Prostate gland (tissue), 2 donors: ENCODE measurements at regions not wholly inside any gene's neighbourhood (a gene's known extent, or its start where the extent isn't known, plus 50 kb on each side); places are given as distances from the start of the nearest gene placed in this dataset.

Experiments
- DNase-seq: peaks from one replicate; pipeline ENCODE4 v3.0.0-alpha.2; 2019; ENCODE audit warnings: low spot score
- H3K27ac ChIP-seq, 2 donors: fragments of 200-600 bp; sonication (generic); 2 replicates each; pipeline ENCODE4 v1.5.1; 2017 to 2019
- H3K27me3 ChIP-seq: fragments of 200-600 bp; sonication (generic); replicated peaks from 2 replicates; pipeline ENCODE4 v1.5.1; 2019; ENCODE audit not compliant: insufficient read depth
- H3K36me3 ChIP-seq, 2 donors: fragments of 200-600 bp; sonication (generic); 1 replicate in 1 of 2; 2 replicates in 1 of 2; pipeline versions ENCODE4 v1.5.1 to v1.8.1; 2017 to 2019
- H3K4me1 ChIP-seq: fragments of 200-600 bp; sonication (generic); replicated peaks from 2 replicates; pipeline ENCODE4 v1.5.1; 2019
- H3K4me3 ChIP-seq, 2 donors: fragments of 200-600 bp; sonication (generic); 2 replicates each; pipeline ENCODE4 v1.5.1; 2017 to 2019
- H3K9me3 ChIP-seq: fragments of 200-600 bp; sonication (generic); 2 replicates; pipeline ENCODE4 v1.5.1; 2017
- POLR2A ChIP-seq: fragments of 450-650 bp; IDR thresholded peaks from one replicate; pipeline ENCODE4 v1.6.1; 2016; ENCODE audit warnings: antibody characterized with exemption, mild to moderate bottlenecking
- POLR2AphosphoS5 ChIP-seq: sonication (generic); formaldehyde crosslinking; IDR thresholded peaks from one replicate; pipeline ENCODE4 v1.6.1; 2017; ENCODE audit warnings: antibody characterized with exemption
- WGBS: methylation state at CpG from one replicate; pipeline ENCODE4 v1.1.5; 2018; 5-methylcytosine and 5-hydroxymethylcytosine counted together
- intact Hi-C: fragments of 100-400 bp; cut with DNase I; formaldehyde crosslinking; loops from one replicate; pipeline ENCODE4 v1.14.2; 2022
- TF ChIP-seq, protein P1 (sequence below), 4 experiments: fragments of 200-600 bp in 2 of 4; fragments of 450-650 bp in 2 of 4; sonication (generic) in 2 of 4; IDR thresholded peaks; 1 replicate in 3 of 4; 2 replicates in 1 of 4; pipeline ENCODE4 v1.5.1; 2016 to 2019; ENCODE audit warnings: antibody characterized with exemption in 4 of 4, mild to moderate bottlenecking in 2 of 4, moderate library complexity in 2 of 4

GRCh38 chr18:24628326-24628725, 167.9 kb downstream of the HRH4 start:
- no peaks in the 10 kb centered on the region for H3K4me1 ChIP-seq
- DNase-seq, result no peak
- H3K9me3 ChIP-seq, result no peaks in the 10 kb centered on the region
- no peak overlapping the region for H3K4me3 ChIP-seq
- H3K27me3 ChIP-seq, result no peaks in the 10 kb centered on the region
- intact Hi-C loops, result no loop called here
- TF ChIP-seq, protein P1, sequence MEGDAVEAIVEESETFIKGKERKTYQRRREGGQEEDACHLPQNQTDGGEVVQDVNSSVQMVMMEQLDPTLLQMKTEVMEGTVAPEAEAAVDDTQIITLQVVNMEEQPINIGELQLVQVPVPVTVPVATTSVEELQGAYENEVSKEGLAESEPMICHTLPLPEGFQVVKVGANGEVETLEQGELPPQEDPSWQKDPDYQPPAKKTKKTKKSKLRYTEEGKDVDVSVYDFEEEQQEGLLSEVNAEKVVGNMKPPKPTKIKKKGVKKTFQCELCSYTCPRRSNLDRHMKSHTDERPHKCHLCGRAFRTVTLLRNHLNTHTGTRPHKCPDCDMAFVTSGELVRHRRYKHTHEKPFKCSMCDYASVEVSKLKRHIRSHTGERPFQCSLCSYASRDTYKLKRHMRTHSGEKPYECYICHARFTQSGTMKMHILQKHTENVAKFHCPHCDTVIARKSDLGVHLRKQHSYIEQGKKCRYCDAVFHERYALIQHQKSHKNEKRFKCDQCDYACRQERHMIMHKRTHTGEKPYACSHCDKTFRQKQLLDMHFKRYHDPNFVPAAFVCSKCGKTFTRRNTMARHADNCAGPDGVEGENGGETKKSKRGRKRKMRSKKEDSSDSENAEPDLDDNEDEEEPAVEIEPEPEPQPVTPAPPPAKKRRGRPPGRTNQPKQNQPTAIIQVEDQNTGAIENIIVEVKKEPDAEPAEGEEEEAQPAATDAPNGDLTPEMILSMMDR (IDR thresholded peaks at IDR 0.05), result no peak
- no peak for TF ChIP-seq POLR2A
- no peak for TF ChIP-seq POLR2AphosphoS5
- 76% methylated on average over 1 of the region's 1 CpG for WGBS
- H3K36me3 ChIP-seq, result no peaks in the 10 kb centered on the region
- no peak overlapping the region for H3K27ac ChIP-seq

- 57% methylated on average over 3 of the region's 3 CpGs for WGBS
- H3K4me1 ChIP-seq, result no peaks in the 10 kb centered on the region
- H3K27ac ChIP-seq, result no peak overlapping the region
- H3K27me3 ChIP-seq, result no peaks in the 10 kb centered on the region
- no peak for DNase-seq
- H3K9me3 ChIP-seq, result no peaks in the 10 kb centered on the region
- H3K4me3 ChIP-seq, result no peak overlapping the region
- TF ChIP-seq, protein P1 (IDR thresholded peaks at IDR 0.05), result no peak
- TF ChIP-seq POLR2AphosphoS5 (no peak), POLR2A (no peak)
- intact Hi-C loops, result no loop called here
- no peaks in the 10 kb centered on the region for H3K36me3 ChIP-seq
Measured at GRCh38 chr18:24629921-24630320, 169.5 kb downstream of the HRH4 start.

GRCh38 chr18:24630346-24630880, 170.0 kb downstream of the HRH4 start:
- Histone ChIP-seq H3K36me3 (no peaks in the 10 kb centered on the region), H3K27me3 (no peaks in the 10 kb centered on the region), H3K27ac (no peak overlapping the region), H3K9me3 (no peaks in the 10 kb centered on the region), H3K4me1 (no peaks in the 10 kb centered on the region), H3K4me3 (no peak overlapping the region)
- DNase-seq, result no peak
- intact Hi-C loops, result no loop called here
- 62% methylated on average over 10 of the region's 10 CpGs for WGBS
- TF ChIP-seq, protein P1 (IDR thresholded peaks at IDR 0.05), result no peak
- no peak for TF ChIP-seq POLR2A
- TF ChIP-seq POLR2AphosphoS5, result no peak

GRCh38 chr18:24631243-24632025, 171.0 kb downstream of the HRH4 start:
- Histone ChIP-seq H3K4me3 (no peak overlapping the region), H3K9me3 (no peaks in the 10 kb centered on the region), H3K4me1 (no peaks in the 10 kb centered on the region), H3K36me3 (no peaks in the 10 kb centered on the region), H3K27me3 (no peaks in the 10 kb centered on the region), H3K27ac (no peak overlapping the region)
- WGBS, result 40% methylated on average over 21 of the region's 21 CpGs
- no peak for DNase-seq
- TF ChIP-seq, protein P1 (IDR thresholded peaks at IDR 0.05), result no peak
- intact Hi-C loops, result no loop called here
